PC-9 (cell line): ENCODE measurements at regions not wholly inside any gene's neighbourhood (a gene's known extent, or its start where the extent isn't known, plus 50 kb on each side); places are given as distances from the start of the nearest gene placed in this dataset.

ENCODE experiments used
- BruUV-seq: library from RNA; stranded (reverse); fragments of 400-500 nt; replicated peaks from 2 replicates; lab custom pipeline; 2021; lab: Mats Ljungman, UMichigan
- CTCF ChIA-PET: fragments of 300-600 bp; sonication (Branson Sonifier 250); formaldehyde crosslinking; loops from one replicate; lab custom pipeline; 2022; ENCODE audit warnings: antibody characterized with exemption; lab: Charles Lee
- POLR2A ChIA-PET: fragments of 300-600 bp; sonication (Branson Sonifier 250); formaldehyde crosslinking; loops from one replicate; lab custom pipeline; 2022; ENCODE audit warnings: antibody characterized with exemption; ENCODE audit not compliant: unreplicated experiment; lab: Charles Lee
- DNase-seq, 2 experiments: peaks; one replicate each; pipeline versions ENCODE4 v3.0.0 to v3.0.0-alpha.2; 2015 to 2022; ENCODE audit warnings: mixed read lengths in 1 of 2
- H2AFZ ChIP-seq: fragments of 200-600 bp; sonication (generic); 2 replicates; pipeline ENCODE4 v1.8.1; 2017; ENCODE audit warnings: antibody characterized with exemption
- H3F3A ChIP-seq: fragments of 200-600 bp; sonication (generic); 2 replicates; pipeline ENCODE4 v1.8.1; 2017; ENCODE audit warnings: antibody characterized with exemption, mild to moderate bottlenecking, low read depth; ENCODE audit not compliant: insufficient read depth
- H3K27ac ChIP-seq: fragments of 200-600 bp; sonication (generic); 2 replicates; pipeline ENCODE4 v1.6.1; 2016; ENCODE audit warnings: mixed run types
- H3K27me3 ChIP-seq: fragments of 200-600 bp; sonication (generic); 2 replicates; pipeline ENCODE4 v1.6.1; 2016; ENCODE audit warnings: low read depth, mixed run types; ENCODE audit not compliant: insufficient read depth
- H3K36me3 ChIP-seq: fragments of 200-600 bp; sonication (generic); 2 replicates; pipeline ENCODE4 v1.6.1; 2016; ENCODE audit warnings: low read depth, mixed run types
- H3K4me1 ChIP-seq: fragments of 200-600 bp; sonication (generic); replicated peaks from 2 replicates; pipeline ENCODE4 v1.6.1; 2016; ENCODE audit warnings: mixed run types; ENCODE audit not compliant: insufficient read depth
- H3K4me2 ChIP-seq: fragments of 200-600 bp; sonication (generic); 2 replicates; pipeline ENCODE4 v1.6.1; 2017; ENCODE audit warnings: mixed run types
- H3K4me3 ChIP-seq: fragments of 200-600 bp; sonication (generic); 2 replicates; pipeline ENCODE4 v1.6.1; 2016; ENCODE audit warnings: mixed run types
- H3K79me2 ChIP-seq: fragments of 200-600 bp; sonication (generic); 2 replicates; pipeline ENCODE4 v1.6.1; 2017; ENCODE audit warnings: low read depth, mixed run types
- H3K9me2 ChIP-seq: fragments of 200-600 bp; sonication (generic); 2 replicates; pipeline ENCODE4 v1.8.1; 2017; ENCODE audit warnings: mild to moderate bottlenecking; ENCODE audit not compliant: insufficient read depth
- H3K9me3 ChIP-seq: fragments of 200-600 bp; sonication (generic); 2 replicates; pipeline ENCODE4 v1.8.1; 2016; ENCODE audit warnings: low read depth; ENCODE audit not compliant: insufficient read depth
- H4K20me1 ChIP-seq: fragments of 200-600 bp; sonication (generic); 2 replicates; pipeline ENCODE4 v1.8.1; 2017; ENCODE audit not compliant: insufficient read depth
- EZH2 ChIP-seq: fragments of 200-600 bp; sonication (generic); IDR thresholded peaks from 2 replicates; pipeline ENCODE4 v1.8.0; 2017; ENCODE audit warnings: antibody characterized with exemption, low read depth
- intact Hi-C: fragments of 100-400 bp; cut with micrococcal nuclease; formaldehyde crosslinking; loops from one replicate; pipeline ENCODE4 v1.10.0; 2022; ENCODE audit not compliant: unreplicated experiment
- TF ChIP-seq, protein P1 (sequence below): fragments of 200-600 bp; sonication (generic); conservative IDR thresholded peaks from 2 replicates; pipeline ENCODE4 v1.6.1; 2017; ENCODE audit warnings: mixed run types, antibody characterized with exemption, mild to moderate bottlenecking, moderate library complexity

DNA sequence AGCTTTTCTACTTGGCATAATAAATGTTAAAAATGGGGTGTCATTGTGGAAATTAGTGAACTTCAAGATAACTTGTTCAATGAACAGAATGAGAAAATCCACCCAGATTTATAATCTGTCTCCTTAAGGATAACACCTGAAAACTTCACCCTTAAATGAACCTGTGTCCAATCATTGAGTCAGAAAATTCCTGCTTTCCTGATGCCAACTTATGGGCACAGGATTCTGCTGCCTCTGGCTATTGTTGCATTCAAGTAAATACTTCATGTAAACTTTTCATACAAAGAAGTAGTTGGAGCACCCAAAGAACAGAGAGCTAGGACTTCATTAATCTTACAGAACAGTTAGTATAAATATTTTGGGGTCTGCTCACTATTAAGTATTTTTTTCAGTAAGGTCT, 98.9 kb upstream of the PLEKHA5 start:
- H3K4me3 ChIP-seq = no peak overlapping the region
- H3K36me3 ChIP-seq = no peaks in the 10 kb centered on the region
- CTCF ChIA-PET = no interaction called here
- no peaks in the 10 kb centered on the region for H3K27me3 ChIP-seq
- H2AFZ ChIP-seq = no peak overlapping the region
- peak overlapping the region; percentile 49 for H3K27ac ChIP-seq
- intact Hi-C loops = no loop called here
- POLR2A ChIA-PET = no interaction called here
- H3K9me3 ChIP-seq = peaks cover 23% of the 10 kb centered on the region
- H3K79me2 ChIP-seq = no peaks in the 10 kb centered on the region
- TF ChIP-seq, protein P1, sequence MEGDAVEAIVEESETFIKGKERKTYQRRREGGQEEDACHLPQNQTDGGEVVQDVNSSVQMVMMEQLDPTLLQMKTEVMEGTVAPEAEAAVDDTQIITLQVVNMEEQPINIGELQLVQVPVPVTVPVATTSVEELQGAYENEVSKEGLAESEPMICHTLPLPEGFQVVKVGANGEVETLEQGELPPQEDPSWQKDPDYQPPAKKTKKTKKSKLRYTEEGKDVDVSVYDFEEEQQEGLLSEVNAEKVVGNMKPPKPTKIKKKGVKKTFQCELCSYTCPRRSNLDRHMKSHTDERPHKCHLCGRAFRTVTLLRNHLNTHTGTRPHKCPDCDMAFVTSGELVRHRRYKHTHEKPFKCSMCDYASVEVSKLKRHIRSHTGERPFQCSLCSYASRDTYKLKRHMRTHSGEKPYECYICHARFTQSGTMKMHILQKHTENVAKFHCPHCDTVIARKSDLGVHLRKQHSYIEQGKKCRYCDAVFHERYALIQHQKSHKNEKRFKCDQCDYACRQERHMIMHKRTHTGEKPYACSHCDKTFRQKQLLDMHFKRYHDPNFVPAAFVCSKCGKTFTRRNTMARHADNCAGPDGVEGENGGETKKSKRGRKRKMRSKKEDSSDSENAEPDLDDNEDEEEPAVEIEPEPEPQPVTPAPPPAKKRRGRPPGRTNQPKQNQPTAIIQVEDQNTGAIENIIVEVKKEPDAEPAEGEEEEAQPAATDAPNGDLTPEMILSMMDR = no peak
- TF ChIP-seq EZH2 = no peak
- BruUV-seq = no TSS peak
- no peaks in the 10 kb centered on the region for H3K9me2 ChIP-seq
- no peaks in the 10 kb centered on the region for H3F3A ChIP-seq
- 0 out of 2 replicates have a peak overlapping the region, but pooled peaks have one; percentile 8 for H3K4me2 ChIP-seq
- DNase-seq = no peak
- no peaks in the 10 kb centered on the region for H4K20me1 ChIP-seq
- peaks cover 14% of the 10 kb centered on the region for H3K4me1 ChIP-seq

DNA sequence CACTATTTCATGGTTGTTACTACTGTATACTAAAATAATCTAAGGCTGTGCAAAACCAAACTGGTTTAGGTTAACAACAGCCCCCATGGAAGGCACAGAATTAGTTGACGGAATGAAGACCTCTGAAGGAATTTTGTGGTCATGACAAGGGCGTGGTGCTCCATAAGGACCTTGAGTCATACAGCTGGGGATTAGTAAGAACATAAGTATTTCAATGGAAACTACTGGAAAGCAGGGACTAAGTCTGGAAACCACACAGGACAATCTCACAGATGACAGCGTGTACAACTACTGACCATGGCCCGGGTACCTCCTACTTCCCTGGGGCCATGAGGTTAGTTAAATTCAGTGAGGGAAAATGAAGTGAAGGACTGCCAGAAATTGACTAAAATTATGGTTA, 98.5 kb upstream of the PLEKHA5 start:
- TF ChIP-seq, protein P1 = no peak
- no peak for TF ChIP-seq EZH2
- Histone ChIP-seq H3K9me2 (no peaks in the 10 kb centered on the region), H3F3A (no peaks in the 10 kb centered on the region), H3K79me2 (no peaks in the 10 kb centered on the region), H2AFZ (no peak overlapping the region; the same call in 1 of the 2 replicates), H3K27ac (peak overlapping the region; percentile 49), H3K27me3 (no peaks in the 10 kb centered on the region), H3K4me3 (no peak overlapping the region), H3K36me3 (no peaks in the 10 kb centered on the region), H3K4me2 (0 out of 2 replicates have a peak overlapping the region, but pooled peaks have one; percentile 8), H3K9me3 (peaks cover 19% of the 10 kb centered on the region), H4K20me1 (no peaks in the 10 kb centered on the region), H3K4me1 (peaks cover 14% of the 10 kb centered on the region)
- intact Hi-C loops = no loop called here
- CTCF ChIA-PET = no interaction called here
- DNase-seq = peak; percentile 49 to 70
- POLR2A ChIA-PET = no interaction called here
- no TSS peak for BruUV-seq

DNA sequence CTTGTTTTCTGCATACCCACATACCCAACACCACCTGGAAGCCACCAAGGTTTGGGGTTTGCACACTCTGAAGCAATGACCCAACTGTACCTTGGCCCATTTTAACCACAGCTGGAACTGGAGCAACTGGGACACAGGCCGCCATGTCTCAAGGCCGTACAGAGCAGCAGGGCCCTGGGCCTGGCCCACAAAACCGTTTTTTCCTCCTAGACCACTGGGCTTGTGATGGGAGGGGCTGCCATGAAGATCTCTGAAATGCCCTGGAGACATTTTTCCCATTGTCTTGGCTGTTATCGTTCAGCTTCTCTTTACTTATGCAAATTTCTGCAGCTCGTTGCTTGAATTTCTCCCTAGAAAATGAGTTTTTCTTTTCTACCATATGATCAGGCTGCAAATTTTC, 96.7 kb upstream of the PLEKHA5 start:
- H3K4me1 ChIP-seq = peaks cover 14% of the 10 kb centered on the region
- ChIA-PET CTCF (no interaction called here), POLR2A (no interaction called here)
- no peak overlapping the region for H3K4me2 ChIP-seq
- TF ChIP-seq EZH2 = no peak
- TF ChIP-seq, protein P1 = no peak
- H3K79me2 ChIP-seq = no peaks in the 10 kb centered on the region
- H3K9me3 ChIP-seq = peaks cover 19% of the 10 kb centered on the region
- H3K4me3 ChIP-seq = no peak overlapping the region
- no peaks in the 10 kb centered on the region for H3F3A ChIP-seq
- no peaks in the 10 kb centered on the region for H3K9me2 ChIP-seq
- no peaks in the 10 kb centered on the region for H4K20me1 ChIP-seq
- no TSS peak for BruUV-seq
- H2AFZ ChIP-seq = no peak overlapping the region
- intact Hi-C loops = no loop called here
- H3K36me3 ChIP-seq = no peaks in the 10 kb centered on the region
- H3K27me3 ChIP-seq = no peaks in the 10 kb centered on the region
- no peak for DNase-seq
- H3K27ac ChIP-seq = no peak overlapping the region
